ENCODE measurements at regions not wholly inside any gene's neighbourhood (a gene's known extent, or its start where the extent isn't known, plus 50 kb on each side); places are given as distances from the start of the nearest gene placed in this dataset.
"Not testable (repeated sequence)": the region's sequence is repeated elsewhere in the genome, so short reads cannot be mapped to it uniquely, and the experiment has no call there.

DNA sequence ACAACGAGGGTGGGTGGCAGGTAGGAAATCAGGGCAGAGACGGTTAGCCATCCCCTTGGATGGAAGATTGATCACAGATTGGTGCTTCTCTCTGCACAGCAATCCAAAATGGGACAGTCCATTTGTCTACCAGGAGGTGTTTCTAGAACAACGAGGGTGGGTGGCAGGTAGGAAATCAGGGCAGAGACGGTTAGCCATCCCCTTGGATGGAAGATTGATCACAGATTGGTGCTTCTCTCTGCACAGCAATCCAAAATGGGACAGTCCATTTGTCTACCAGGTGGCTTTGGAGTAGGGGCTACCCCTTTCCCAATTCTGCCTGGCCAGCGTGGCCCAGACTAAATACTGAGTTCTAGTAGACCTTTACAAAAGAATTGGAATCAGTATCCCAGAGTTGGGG, 452.3 kb downstream of the CD83 start:
- not testable (repeated sequence) for H3K27me3 Mint-ChIP-seq, DNase-seq, ATAC-seq, H3K9me3 Mint-ChIP-seq, H3K27ac Mint-ChIP-seq, H3K4me3 Mint-ChIP-seq, H3K4me1 Mint-ChIP-seq

DNA sequence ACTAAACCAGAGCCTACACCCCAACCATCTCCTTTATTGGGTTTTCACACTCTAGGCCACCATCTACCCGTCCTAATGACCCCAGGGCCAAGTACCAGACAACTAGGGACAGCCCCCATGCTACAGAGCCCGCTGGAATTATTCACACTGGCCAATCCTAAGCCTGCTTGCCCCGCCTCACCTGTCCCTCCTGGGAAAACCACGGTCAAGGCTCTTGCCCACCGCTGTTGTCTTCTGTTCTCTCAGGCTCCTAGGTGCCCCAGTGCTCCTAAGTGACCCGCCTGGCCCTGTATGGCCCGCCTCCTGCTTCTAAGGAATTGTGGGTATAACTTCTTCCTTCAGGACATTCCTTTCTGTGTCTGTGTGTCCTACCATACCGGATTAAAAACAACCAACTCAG, 453.4 kb downstream of the CD83 start:
- no peak for DNase-seq
- no peak overlapping the region for H3K27ac Mint-ChIP-seq
- H3K9me3 Mint-ChIP-seq = peaks cover 6 to 9% of the 10 kb centered on the region in 2 donors
- H3K4me3 Mint-ChIP-seq = no peak overlapping the region
- ATAC-seq = no peak
- H3K4me1 Mint-ChIP-seq = no peaks in the 10 kb centered on the region
- H3K27me3 Mint-ChIP-seq = no peaks in the 10 kb centered on the region

DNA sequence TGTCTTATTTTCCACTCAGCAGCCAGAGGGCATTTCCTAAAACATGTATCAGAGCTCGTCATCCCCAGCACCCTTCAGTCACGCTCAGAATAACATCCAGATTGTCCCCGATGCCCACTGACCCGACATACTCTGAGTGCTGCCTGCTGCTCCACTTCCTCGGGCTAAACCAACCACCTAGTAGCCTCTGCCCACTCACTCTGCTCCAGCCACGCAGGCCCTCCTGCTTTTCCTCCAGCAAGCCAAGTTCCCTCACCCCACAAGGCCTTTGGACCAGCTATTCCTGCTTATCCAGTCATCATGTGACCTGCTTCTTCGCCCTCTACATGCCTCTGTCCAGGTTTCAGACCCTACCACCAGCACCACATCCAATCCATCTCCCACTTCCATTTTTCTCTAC, 454.2 kb downstream of the CD83 start:
- Mint-ChIP-seq H3K4me3 (no peak overlapping the region), H3K4me1 (no peaks in the 10 kb centered on the region), H3K27me3 (no peaks in the 10 kb centered on the region), H3K9me3 (peaks cover 6 to 9% of the 10 kb centered on the region in 2 donors), H3K27ac (peak overlapping the region in 1 of 2 donors; percentile 74)
- DNase-seq (no peak), ATAC-seq (no peak)

DNA sequence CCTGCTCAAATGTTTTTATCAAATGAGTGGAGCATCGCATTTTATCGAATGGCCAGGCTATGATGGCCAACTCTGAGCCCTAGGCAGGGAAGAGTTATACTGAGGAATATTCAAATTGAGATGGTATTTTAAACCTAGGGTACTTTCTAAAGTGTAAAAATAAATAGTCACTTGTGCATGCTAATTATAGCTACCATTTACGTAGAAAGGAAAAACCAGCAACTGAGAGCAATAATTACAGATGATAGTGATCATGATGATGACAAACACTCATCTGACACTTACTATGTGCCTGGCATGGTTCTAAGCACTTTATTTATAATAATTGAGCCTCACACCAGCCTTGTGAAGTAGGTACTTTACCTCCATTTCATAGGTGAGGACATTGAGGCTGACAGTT, 455.7 kb downstream of the CD83 start:
- H3K9me3 Mint-ChIP-seq = peaks cover 6 to 9% of the 10 kb centered on the region in 2 donors
- no peak overlapping the region for H3K27ac Mint-ChIP-seq
- H3K27me3 Mint-ChIP-seq = no peaks in the 10 kb centered on the region
- no peaks in the 10 kb centered on the region for H3K4me1 Mint-ChIP-seq
- no peak for DNase-seq
- ATAC-seq = no peak
- no peak overlapping the region for H3K4me3 Mint-ChIP-seq

DNA sequence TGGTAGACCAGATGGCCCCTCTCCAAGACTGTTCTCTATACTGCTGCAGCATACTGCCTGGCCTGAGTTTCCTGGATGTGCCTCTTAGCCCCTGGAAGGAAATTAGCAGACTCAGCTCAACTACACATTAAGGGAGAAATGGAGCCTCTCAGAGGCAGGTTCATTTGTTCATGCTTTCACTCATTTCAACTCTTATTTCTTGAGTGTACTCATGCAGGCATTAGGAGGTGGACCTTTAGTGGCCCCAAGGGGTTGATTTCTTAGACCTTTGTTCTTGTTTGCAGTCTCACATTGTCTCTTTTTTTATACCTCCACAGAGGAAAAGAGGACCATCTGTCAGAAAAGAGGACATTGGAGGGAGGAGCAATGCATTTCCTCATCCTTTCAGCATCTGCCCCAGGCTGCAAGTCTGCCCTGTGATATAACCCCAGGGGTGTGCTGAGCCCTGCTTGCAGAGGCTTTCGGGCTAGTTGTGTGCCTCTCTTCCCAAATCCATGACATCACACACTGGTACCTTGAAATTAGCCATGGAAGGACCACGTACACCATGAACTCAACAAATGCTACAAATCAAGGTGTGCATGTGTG, 456.2 kb downstream of the CD83 start:
- Mint-ChIP-seq H3K27ac (no peak overlapping the region), H3K27me3 (no peaks in the 10 kb centered on the region), H3K4me1 (no peaks in the 10 kb centered on the region), H3K4me3 (no peak overlapping the region), H3K9me3 (peaks cover 6 to 9% of the 10 kb centered on the region in 2 donors)
- no peak for ATAC-seq
- no peak for DNase-seq

DNA sequence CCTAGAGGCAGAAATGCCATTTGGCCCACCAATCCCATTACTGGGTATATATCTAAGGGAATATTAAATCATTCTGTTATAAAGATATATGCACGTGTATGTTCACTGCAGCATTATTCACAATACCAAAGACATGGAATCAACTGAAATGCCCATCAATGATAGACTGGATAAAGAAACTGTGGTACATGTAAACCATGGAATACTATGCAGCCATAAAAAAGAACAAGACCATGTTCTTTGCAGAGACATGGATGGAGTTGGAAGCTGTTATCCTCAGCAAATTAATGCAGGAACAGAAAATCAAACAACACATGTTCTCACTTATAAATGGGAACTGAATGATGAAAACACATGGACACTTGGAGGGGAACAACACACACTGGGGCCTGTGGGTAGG, 458.4 kb downstream of the CD83 start:
- Mint-ChIP-seq H3K9me3 (peaks cover 6 to 16% of the 10 kb centered on the region in 2 donors), H3K27me3 (no peaks in the 10 kb centered on the region), H3K4me1 (no peaks in the 10 kb centered on the region), H3K4me3 (no peak overlapping the region), H3K27ac (no peak overlapping the region)
- ATAC-seq (no peak), DNase-seq (no peak)

DNA sequence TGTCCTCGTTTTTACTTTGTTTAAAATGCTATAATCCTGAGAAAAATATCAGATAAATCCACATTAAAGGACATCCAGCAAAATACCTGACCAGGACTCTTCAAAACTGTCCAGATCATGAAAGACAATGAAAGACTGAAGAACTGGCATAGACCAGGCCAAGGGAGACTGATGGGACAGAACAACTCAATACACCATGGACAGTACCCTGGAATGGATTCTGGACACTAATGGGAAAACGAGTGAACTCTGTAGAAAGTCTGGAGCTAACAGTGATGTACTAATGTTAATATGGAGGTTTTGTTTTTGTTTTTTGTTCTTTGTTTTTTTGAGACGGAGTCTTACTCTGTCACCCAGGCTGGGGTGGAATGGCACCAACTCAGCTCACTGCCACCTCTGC, 461.4 kb downstream of the CD83 start:
- Mint-ChIP-seq H3K4me3 (no peak overlapping the region), H3K9me3 (peaks cover 0 to 19% of the 10 kb centered on the region in 2 donors), H3K27ac (no peak overlapping the region), H3K27me3 (no peaks in the 10 kb centered on the region), H3K4me1 (no peaks in the 10 kb centered on the region)
- ATAC-seq = no peak
- no peak for DNase-seq

DNA sequence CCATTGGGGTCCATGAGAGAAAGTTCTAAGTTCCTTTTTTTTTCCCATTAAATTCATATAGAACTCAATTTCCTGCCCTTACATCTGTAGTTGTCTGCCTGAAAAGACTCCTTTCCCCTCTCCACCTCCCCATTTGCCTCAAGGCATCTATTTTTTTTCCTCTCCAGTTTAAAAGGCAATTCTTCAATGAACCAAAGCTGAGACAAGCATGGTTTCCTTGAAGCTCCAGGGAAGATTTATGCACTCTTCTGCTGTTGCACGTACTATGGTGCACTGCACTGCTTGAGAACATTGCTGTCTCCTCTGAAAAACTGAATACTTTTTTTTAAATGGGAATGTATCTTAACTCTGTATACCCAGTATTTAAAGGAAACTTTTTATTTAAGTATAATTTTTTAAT, 465.2 kb downstream of the CD83 start:
- DNase-seq (no peak), ATAC-seq (no peak)
- H3K4me3 Mint-ChIP-seq = no peak overlapping the region
- no peaks in the 10 kb centered on the region for H3K4me1 Mint-ChIP-seq
- H3K27me3 Mint-ChIP-seq = no peaks in the 10 kb centered on the region
- peaks cover 0 to 19% of the 10 kb centered on the region in 2 donors for H3K9me3 Mint-ChIP-seq
- H3K27ac Mint-ChIP-seq = no peak overlapping the region

DNA sequence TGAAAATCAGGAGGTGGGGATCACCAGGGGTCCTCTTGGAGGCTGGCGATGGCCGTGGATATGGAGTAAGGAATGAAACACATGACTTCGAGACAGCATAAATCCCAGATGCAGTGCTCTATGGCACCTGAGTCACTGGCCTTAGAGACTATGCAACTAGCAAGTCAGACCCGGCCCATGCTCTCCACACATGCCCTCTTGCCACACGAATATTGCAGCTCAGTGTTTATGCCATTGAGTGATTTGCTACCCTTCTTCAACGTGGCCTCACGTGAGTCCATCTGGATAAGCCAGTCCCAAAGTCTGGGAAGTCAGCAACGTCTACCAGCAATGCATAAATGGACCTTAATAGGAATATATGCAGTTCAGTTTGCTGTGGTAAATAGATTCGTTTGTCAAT, 466.3 kb downstream of the CD83 start:
- ATAC-seq (no peak), DNase-seq (no peak)
- Mint-ChIP-seq H3K27me3 (no peaks in the 10 kb centered on the region), H3K27ac (no peak overlapping the region), H3K9me3 (peaks cover 0 to 19% of the 10 kb centered on the region in 2 donors), H3K4me1 (no peaks in the 10 kb centered on the region), H3K4me3 (no peak overlapping the region)

DNA sequence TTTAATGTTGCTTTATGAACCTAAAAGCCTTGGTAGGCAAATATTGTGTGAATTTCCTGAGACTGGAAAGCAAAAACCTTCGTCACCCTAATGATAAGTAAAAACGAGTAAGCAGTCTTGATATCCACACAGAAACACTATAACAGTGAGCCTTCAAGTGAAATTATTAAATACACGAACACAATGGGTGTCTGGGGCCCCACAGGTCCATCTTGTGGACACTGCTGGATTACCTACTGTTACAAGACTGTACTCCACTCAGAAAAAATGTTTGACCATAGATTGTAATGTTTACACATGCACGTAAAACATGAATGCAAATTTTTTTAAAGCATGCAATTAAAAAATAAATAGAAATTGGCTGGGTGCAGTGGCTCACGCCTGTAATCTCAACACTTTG, 466.9 kb downstream of the CD83 start:
- H3K27ac Mint-ChIP-seq = no peak overlapping the region
- no peaks in the 10 kb centered on the region for H3K4me1 Mint-ChIP-seq
- ATAC-seq = no peak
- H3K9me3 Mint-ChIP-seq = peaks cover 0 to 19% of the 10 kb centered on the region in 2 donors
- no peaks in the 10 kb centered on the region for H3K27me3 Mint-ChIP-seq
- no peak overlapping the region for H3K4me3 Mint-ChIP-seq
- no peak for DNase-seq

DNA sequence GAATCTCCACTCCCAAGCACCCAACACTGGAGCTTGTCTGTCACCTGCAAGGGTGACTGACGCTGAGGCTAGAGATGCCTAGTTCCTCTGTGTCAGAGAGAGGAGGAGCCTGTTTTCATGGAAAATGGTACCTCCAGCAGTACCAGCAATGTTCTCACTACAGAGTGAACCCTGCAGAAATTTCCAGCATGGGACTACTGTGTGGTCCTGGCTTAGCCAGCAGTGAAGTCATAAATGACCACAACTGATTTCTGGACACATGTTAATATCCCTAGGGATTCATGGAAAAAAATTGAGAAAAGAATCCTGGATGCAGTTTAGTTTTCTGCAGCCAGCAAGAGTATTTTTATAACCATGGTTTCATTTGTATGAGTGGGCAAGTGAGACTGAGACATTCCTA, 468.1 kb downstream of the CD83 start:
- ATAC-seq (no peak), DNase-seq (no peak)
- H3K4me3 Mint-ChIP-seq = no peak overlapping the region
- H3K27me3 Mint-ChIP-seq = no peaks in the 10 kb centered on the region
- no peaks in the 10 kb centered on the region for H3K4me1 Mint-ChIP-seq
- H3K9me3 Mint-ChIP-seq = peaks cover 0 to 14% of the 10 kb centered on the region in 2 donors
- H3K27ac Mint-ChIP-seq = no peak overlapping the region

DNA sequence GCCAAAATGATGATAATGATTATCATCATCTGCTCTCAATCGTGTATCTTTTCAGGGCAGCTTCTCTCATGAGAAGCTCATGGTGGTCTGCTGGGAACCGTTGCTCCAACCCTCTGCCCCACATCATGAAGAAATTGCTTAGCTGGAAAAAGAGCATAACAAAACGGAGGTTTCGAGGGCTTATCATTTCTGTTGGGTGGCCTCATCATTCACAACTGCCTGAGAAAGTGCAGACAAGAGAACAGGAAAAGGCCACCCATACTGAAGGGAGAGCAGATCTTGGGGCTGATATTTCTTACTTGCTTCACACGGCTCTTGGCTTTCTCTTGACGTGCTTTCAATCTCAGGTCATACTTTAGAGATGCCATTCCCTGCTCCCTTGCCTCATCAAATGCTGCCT, 471.6 kb downstream of the CD83 start:
- no peak for ATAC-seq
- H3K9me3 Mint-ChIP-seq = no peaks in the 10 kb centered on the region
- H3K4me1 Mint-ChIP-seq = no peaks in the 10 kb centered on the region
- H3K27me3 Mint-ChIP-seq = no peaks in the 10 kb centered on the region
- H3K4me3 Mint-ChIP-seq = no peak overlapping the region
- DNase-seq = no peak
- no peak overlapping the region for H3K27ac Mint-ChIP-seq

DNA sequence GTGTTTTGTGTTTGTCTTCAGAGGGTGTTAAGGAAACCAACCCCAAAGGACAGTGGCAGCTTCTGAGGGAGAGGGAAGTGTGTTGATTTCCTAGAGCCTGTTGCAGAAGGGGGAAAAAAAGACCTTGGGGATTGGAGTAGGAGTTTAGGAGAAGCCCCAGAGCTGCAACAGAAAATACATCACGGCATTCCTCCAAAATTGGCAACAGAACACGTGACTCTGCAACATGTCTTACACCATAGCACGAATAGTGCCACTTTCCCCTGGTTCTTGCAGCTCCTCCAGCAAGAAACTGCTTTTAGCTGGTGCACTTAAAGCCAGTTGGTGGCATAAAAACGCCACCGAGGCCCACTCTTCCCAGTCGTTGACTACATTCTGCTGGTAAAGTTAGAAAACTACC, 473.0 kb downstream of the CD83 start:
- no peaks in the 10 kb centered on the region for H3K27me3 Mint-ChIP-seq
- H3K4me1 Mint-ChIP-seq = no peaks in the 10 kb centered on the region
- H3K9me3 Mint-ChIP-seq = no peaks in the 10 kb centered on the region
- ATAC-seq (no peak), DNase-seq (no peak)
- no peak overlapping the region for H3K27ac Mint-ChIP-seq
- no peak overlapping the region for H3K4me3 Mint-ChIP-seq

DNA sequence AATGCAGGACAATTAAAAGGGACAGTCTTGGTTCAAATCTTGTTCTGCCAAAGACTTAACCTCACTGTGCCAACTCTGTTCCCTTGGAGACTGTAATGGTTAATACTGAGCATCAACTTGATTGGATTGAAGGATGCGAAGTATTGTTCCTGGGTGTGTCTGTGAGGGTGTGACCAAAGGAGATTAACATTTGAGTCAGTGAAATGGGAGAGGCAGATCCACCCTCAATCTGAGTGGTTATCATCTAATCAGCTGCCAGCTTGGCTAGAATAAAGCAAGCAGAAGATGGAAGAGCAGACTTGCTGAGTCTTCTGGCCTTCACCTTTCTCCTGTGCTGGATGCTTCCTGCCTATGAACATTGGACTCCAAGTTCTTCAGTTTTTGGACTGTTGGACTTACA, 474.4 kb downstream of the CD83 start:
- peaks cover 8% of the 10 kb centered on the region for H3K4me1 Mint-ChIP-seq
- peaks cover 0 to 4% of the 10 kb centered on the region in 2 donors for H3K9me3 Mint-ChIP-seq
- no peaks in the 10 kb centered on the region for H3K27me3 Mint-ChIP-seq
- no peak overlapping the region for H3K4me3 Mint-ChIP-seq
- DNase-seq (no peak), ATAC-seq (no peak)
- H3K27ac Mint-ChIP-seq = no peak overlapping the region

DNA sequence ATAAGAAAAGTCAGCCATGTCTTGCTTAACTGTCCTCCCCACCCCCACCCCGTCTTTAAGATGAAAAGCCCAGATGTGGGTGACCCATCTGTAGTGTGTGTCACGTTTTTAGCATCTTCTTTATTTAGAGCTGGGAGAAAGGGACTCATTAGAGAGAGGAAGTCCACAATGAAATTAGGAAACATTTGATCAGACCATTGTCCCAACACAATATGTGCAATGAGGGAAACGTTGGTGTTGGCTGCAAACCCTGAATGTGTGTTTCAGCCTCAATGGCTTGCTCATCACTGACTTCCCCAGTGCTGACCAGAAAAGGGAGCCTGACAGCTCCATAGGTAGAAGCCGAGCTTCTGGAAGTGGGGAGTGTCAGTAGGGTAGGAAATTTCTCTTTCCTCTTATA, 475.7 kb downstream of the CD83 start:
- no peak for DNase-seq
- H3K27me3 Mint-ChIP-seq = no peaks in the 10 kb centered on the region
- peaks cover 0 to 4% of the 10 kb centered on the region in 2 donors for H3K9me3 Mint-ChIP-seq
- no peak for ATAC-seq
- H3K4me1 Mint-ChIP-seq = peaks cover 8% of the 10 kb centered on the region
- no peak overlapping the region for H3K4me3 Mint-ChIP-seq
- H3K27ac Mint-ChIP-seq = no peak overlapping the region

DNA sequence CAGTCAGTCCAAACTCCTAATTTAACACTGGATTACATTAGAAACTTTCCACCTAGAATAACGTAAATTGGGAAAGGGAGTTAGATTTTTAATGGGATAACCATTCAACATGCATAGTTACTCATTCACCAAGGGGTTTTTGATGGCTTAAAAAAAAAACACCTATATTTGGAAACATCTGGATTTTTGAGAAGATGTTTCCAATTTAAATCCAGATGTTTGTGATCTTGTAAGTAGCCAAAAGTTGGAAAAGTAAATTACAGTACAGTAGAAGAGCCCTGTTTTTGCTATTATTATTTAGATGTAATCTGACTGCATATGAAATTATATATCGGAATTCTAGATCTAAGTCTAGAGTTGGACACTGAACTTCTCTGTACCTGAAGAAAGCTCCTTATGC, 478.2 kb downstream of the CD83 start:
- H3K4me3 Mint-ChIP-seq = no peak overlapping the region
- peaks cover 0 to 13% of the 10 kb centered on the region in 2 donors for H3K9me3 Mint-ChIP-seq
- H3K27ac Mint-ChIP-seq = no peak overlapping the region
- H3K4me1 Mint-ChIP-seq = peaks cover 8% of the 10 kb centered on the region
- no peaks in the 10 kb centered on the region for H3K27me3 Mint-ChIP-seq
- ATAC-seq (no peak), DNase-seq (no peak)

DNA sequence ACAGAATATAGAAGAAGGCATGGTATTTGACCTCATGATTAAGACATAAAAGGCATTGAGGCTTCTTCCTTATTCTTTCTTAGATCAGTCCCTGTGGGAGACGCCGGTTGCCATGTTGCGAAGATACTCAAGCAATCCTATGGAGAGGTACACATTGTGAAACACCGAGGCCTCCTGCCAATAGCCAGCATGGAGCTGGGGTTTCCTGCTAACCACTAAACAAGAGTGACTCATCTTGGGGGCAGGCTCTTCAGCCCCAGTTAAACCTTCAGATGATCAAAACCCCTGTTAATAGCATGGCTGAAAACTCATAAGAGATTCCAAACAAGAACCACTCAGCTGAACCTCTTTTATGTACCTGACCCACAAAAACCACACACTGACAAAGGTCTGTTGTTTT, 478.8 kb downstream of the CD83 start:
- Mint-ChIP-seq H3K27me3 (no peaks in the 10 kb centered on the region), H3K4me1 (peaks cover 8% of the 10 kb centered on the region), H3K9me3 (peaks cover 0 to 13% of the 10 kb centered on the region in 2 donors), H3K4me3 (no peak overlapping the region), H3K27ac (no peak overlapping the region)
- ATAC-seq (peak; percentile 80), DNase-seq (peak; percentile 4 to 22)

Measured in stimulated activated naive CD8-positive, alpha-beta T cell treated with anti-CD3 and anti-CD28 coated beads, Interleukin-15, amount 100 ng/mL, for 72 hours (primary cell).